IMR-90 (cell line): ENCODE measurements at regions not wholly inside any gene's neighbourhood (a gene's known extent, or its start where the extent isn't known, plus 50 kb on each side); places are given as distances from the start of the nearest gene placed in this dataset.

Experiments used
- ATAC-seq: fragments of 200-7000 bp; cut with Tn5 transposase; 2 replicates; pipeline ENCODE4 v1.9.1; 2020; ENCODE audit warnings: low read depth, mild to moderate bottlenecking, moderate library complexity
- BruUV-seq: library from RNA; stranded (reverse); fragments of 400-500 nt; replicated peaks from 2 replicates; lab custom pipeline; 2021; lab: Mats Ljungman, UMichigan
- CTCF ChIA-PET: fragments of 300-600 bp; formaldehyde crosslinking; extraction: SDS; loops from one replicate; lab custom pipeline; 2021; ENCODE audit warnings: antibody characterized with exemption; lab: Yijun Ruan, JAX
- POLR2A ChIA-PET: fragments of 300-600 bp; sonication (Branson Sonifier 250); formaldehyde crosslinking; loops from one replicate; lab custom pipeline; 2022; ENCODE audit warnings: antibody characterized with exemption; ENCODE audit not compliant: unreplicated experiment; lab: Charles Lee
- DNase-seq: peaks from one replicate; pipeline ENCODE4 v3.0.0; 2013
- H2AFZ ChIP-seq: replicated peaks from 2 replicates; pipeline ENCODE3; 2013; ENCODE audit warnings: low read length, mild to moderate bottlenecking; ENCODE audit not compliant: poor library complexity
- H2AK5ac ChIP-seq: 2 replicates; pipeline ENCODE4 v1.6.1; 2013; ENCODE audit warnings: low read depth, low read length, inconsistent platforms
- H2AK9ac ChIP-seq: replicated peaks from 2 replicates; pipeline ENCODE3; 2013; ENCODE audit warnings: mild to moderate bottlenecking, low read depth, low read length, moderate library complexity; ENCODE audit not compliant: poor library complexity
- H2BK120ac ChIP-seq: 2 replicates; pipeline ENCODE4 v1.6.1; 2013; ENCODE audit warnings: low read depth, low read length, inconsistent platforms
- H2BK15ac ChIP-seq: 3 replicates; pipeline ENCODE4 v1.6.1; 2013; ENCODE audit warnings: low read depth, low read length, inconsistent platforms
- H2BK20ac ChIP-seq: 2 replicates; pipeline ENCODE4 v1.6.1; 2013; ENCODE audit warnings: low read depth, mild to moderate bottlenecking, inconsistent platforms, low read length, moderate library complexity
- H2BK5ac ChIP-seq: 2 replicates; pipeline ENCODE4 v1.6.1; 2013; ENCODE audit warnings: mild to moderate bottlenecking, low read depth, low read length, inconsistent platforms; ENCODE audit not compliant: poor library complexity, severe bottlenecking
- H3K14ac ChIP-seq: replicated peaks from 2 replicates; pipeline ENCODE4 v1.6.1; 2013; ENCODE audit warnings: low read depth, low read length, inconsistent platforms
- H3K18ac ChIP-seq: 2 replicates; pipeline ENCODE4 v1.6.1; 2013; ENCODE audit warnings: low read depth, low read length, control low read depth
- H3K23ac ChIP-seq: 2 replicates; pipeline ENCODE4 v1.6.1; 2013; ENCODE audit warnings: low read depth, low read length, inconsistent platforms
- H3K27ac ChIP-seq: 2 replicates; pipeline ENCODE4 v1.5.1; 2013; ENCODE audit warnings: mild to moderate bottlenecking, control low read depth, low read length; ENCODE audit not compliant: insufficient read depth
- H3K27me3 ChIP-seq: 2 replicates; pipeline ENCODE4 v1.6.1; 2013; ENCODE audit warnings: low read length; ENCODE audit not compliant: control insufficient read depth, insufficient read depth
- H3K36me3 ChIP-seq: 2 replicates; pipeline ENCODE4 v1.6.1; 2013; ENCODE audit warnings: low read length, mixed read lengths; ENCODE audit not compliant: control insufficient read depth, insufficient read depth
- H3K4ac ChIP-seq: 2 replicates; pipeline ENCODE4 v1.6.1; 2013; ENCODE audit warnings: low read depth, low read length, inconsistent platforms
- H3K4me1 ChIP-seq: 2 replicates; pipeline ENCODE4 v1.6.1; 2013; ENCODE audit warnings: low read length, mixed read lengths; ENCODE audit not compliant: control insufficient read depth, insufficient read depth
- H3K4me2 ChIP-seq: 2 replicates; pipeline ENCODE4 v1.6.1; 2013; ENCODE audit warnings: low read depth, mild to moderate bottlenecking, control low read depth, low read length, moderate library complexity
- H3K4me3 ChIP-seq: 2 replicates; pipeline ENCODE4 v1.5.1; 2013; ENCODE audit warnings: low read depth, mild to moderate bottlenecking, control low read depth, low read length, moderate library complexity; ENCODE audit not compliant: insufficient read depth
- H3K56ac ChIP-seq: 2 replicates; pipeline ENCODE4 v1.6.1; 2013; ENCODE audit warnings: low read length, inconsistent platforms; ENCODE audit not compliant: insufficient read depth; ENCODE audit errors: extremely low read depth
- H3K79me1 ChIP-seq, 2 experiments: 2 replicates each; pipeline ENCODE4 v1.6.1; 2013; ENCODE audit warnings: low read length in 2 of 2, inconsistent platforms in 1 of 2, low read depth in 1 of 2
- H3K9ac ChIP-seq: 2 replicates; pipeline ENCODE4 v1.6.1; 2013; ENCODE audit warnings: low read depth, low read length, control low read depth
- H3K9me1 ChIP-seq: 2 replicates; pipeline ENCODE4 v1.6.1; 2013; ENCODE audit warnings: low read length, inconsistent platforms; ENCODE audit not compliant: insufficient read depth
- H3K9me3 ChIP-seq: 2 replicates; pipeline ENCODE4 v1.6.1; 2013; ENCODE audit warnings: low read length; ENCODE audit not compliant: control insufficient read depth, insufficient read depth
- H4K20me1 ChIP-seq: 2 replicates; pipeline ENCODE4 v1.6.1; 2013; ENCODE audit warnings: low read length, inconsistent platforms; ENCODE audit not compliant: insufficient read depth
- H4K5ac ChIP-seq: 2 replicates; pipeline ENCODE4 v1.6.1; 2013; ENCODE audit warnings: mild to moderate bottlenecking, low read depth, low read length, control low read depth
- H4K8ac ChIP-seq, 2 experiments: 2 replicates each; pipeline ENCODE4 v1.6.1; 2013; ENCODE audit warnings: low read depth in 2 of 2, low read length in 2 of 2, control low read depth in 1 of 2, inconsistent platforms in 1 of 2
- H4K91ac ChIP-seq: 2 replicates; pipeline ENCODE4 v1.6.1; 2013; ENCODE audit warnings: low read depth, low read length, inconsistent platforms; ENCODE audit not compliant: insufficient read depth
- CEBPB ChIP-seq: IDR thresholded peaks from 2 replicates; pipeline ENCODE4 v1.6.1; 2012; ENCODE audit warnings: low read depth, low read length, improper control_type of control experiment
- CHD1 ChIP-seq: IDR thresholded peaks from 2 replicates; pipeline ENCODE4 v1.6.1; 2012; ENCODE audit warnings: low read depth, low read length, improper control_type of control experiment
- FOS ChIP-seq: fragments of 150-350 bp; IDR thresholded peaks from 2 replicates; pipeline ENCODE4 v1.6.1; 2016; ENCODE audit warnings: low read depth, low read length
- MAZ ChIP-seq: IDR thresholded peaks from 2 replicates; pipeline ENCODE4 v1.6.1; 2012; ENCODE audit warnings: low read depth, mild to moderate bottlenecking, low read length, improper control_type of control experiment, moderate library complexity, borderline replicate concordance
- NFE2L2 ChIP-seq: fragments of 150-350 bp; IDR thresholded peaks from 2 replicates; pipeline ENCODE4 v1.6.1; 2016; ENCODE audit warnings: low read depth, mild to moderate bottlenecking, low read length
- POLR2A ChIP-seq: IDR thresholded peaks from 2 replicates; pipeline ENCODE4 v1.6.1; 2012; ENCODE audit warnings: mild to moderate bottlenecking, low read depth, low read length
- RCOR1 ChIP-seq: IDR thresholded peaks from 2 replicates; pipeline ENCODE4 v1.6.1; 2012; ENCODE audit warnings: mild to moderate bottlenecking, low read length, improper control_type of control experiment; ENCODE audit not compliant: insufficient replicate concordance
- SMC3 ChIP-seq: fragments of 150-350 bp; IDR thresholded peaks from 2 replicates; pipeline ENCODE4 v1.6.1; 2016; ENCODE audit warnings: low read depth, mild to moderate bottlenecking, antibody characterized with exemption, low read length, moderate library complexity
- WGBS, 2 experiments: methylation state at CpG; one replicate each; pipeline versions ENCODE4 v1.1.5 to v1.1.7; 2013; ENCODE audit warnings: missing lambda C conversion rate in 2 of 2; ENCODE audit not compliant: insufficient read length in 1 of 2; ENCODE audit errors: extremely low coverage in 2 of 2; 5-methylcytosine and 5-hydroxymethylcytosine counted together
- dilution Hi-C: fragments of 300-500 bp; cut with HindIII; formaldehyde crosslinking; loops from one replicate; pipeline ENCODE4 v1.14.3; 2018; ENCODE audit warnings: low sequenced_read_pairs; ENCODE audit not compliant: unreplicated experiment
- in situ Hi-C: fragments of 300-500 bp; cut with MboI; formaldehyde crosslinking; loops from 3 replicates; pipeline ENCODE4 v1.14.3; 2019; ENCODE audit warnings: low sequenced_read_pairs, inconsistent platforms, mixed read lengths
- intact Hi-C: fragments of 100-400 bp; cut with micrococcal nuclease; formaldehyde crosslinking; loops from 2 replicates; pipeline ENCODE4 v1.10.0; 2022

GRCh38 chr15:89038146-89038545 lies 50.1 kb upstream of the ABHD2 start:
- Histone ChIP-seq H3K56ac (no peak overlapping the region), H2BK5ac (no peak overlapping the region), H2AK5ac (no peak overlapping the region), H3K4me1 (peaks cover 2% of the 10 kb centered on the region; the same call in 1 of the 2 replicates), H3K79me1 (no peaks in the 10 kb centered on the region), H3K4me2 (no peak overlapping the region), H3K23ac (no peak overlapping the region), H2BK120ac (no peak overlapping the region), H3K14ac (no peak overlapping the region), H3K9ac (no peak overlapping the region), H4K5ac (no peak overlapping the region), H4K8ac (no peak overlapping the region), H3K9me3 (no peaks in the 10 kb centered on the region), H3K4me3 (no peak overlapping the region), H4K91ac (no peak overlapping the region), H4K20me1 (no peaks in the 10 kb centered on the region), H3K27me3 (no peaks in the 10 kb centered on the region; the same call in 1 of the 2 replicates), H3K4ac (no peak overlapping the region), H2AK9ac (no peak overlapping the region), H2BK15ac (no peak overlapping the region), H3K36me3 (no peaks in the 10 kb centered on the region), H2BK20ac (no peak overlapping the region), H3K18ac (no peak overlapping the region), H3K27ac (no peak overlapping the region), H2AFZ (peak overlapping the region; percentile 12), H3K9me1 (no peaks in the 10 kb centered on the region; the same call in 1 of the 2 replicates)
- dilution Hi-C loops, result no loop called here
- CTCF ChIA-PET, result no interaction called here
- POLR2A ChIA-PET, result interaction anchor here (0.6 kb wide), 1 partner anchor 219 kb away, joined by 7 read pairs; no protein-coding TSS in a partner anchor
- in situ Hi-C loops, result no loop called here
- ATAC-seq (no peak), DNase-seq (no peak)
- TF ChIP-seq NFE2L2 (no peak), POLR2A (no peak), MAZ (no peak), CEBPB (no peak), CHD1 (no peak), RCOR1 (no peak), FOS (no peak), SMC3 (no peak)
- no TSS peak for BruUV-seq
- WGBS, 2 experiments, result 72% methylated on average over 5 of the region's 8 CpGs; no CpG with 5 or more reads in 1 of the 2 experiments
- intact Hi-C loops, result no loop called here
